Fibroblast of mammary gland (primary cell): ENCODE measurements at regions not wholly inside any gene's neighbourhood (a gene's known extent, or its start where the extent isn't known, plus 50 kb on each side); places are given as distances from the start of the nearest gene placed in this dataset.

Source experiments
- DNase-seq: peaks from one replicate; pipeline ENCODE4 v3.0.0-alpha.2; 2010; ENCODE audit warnings: low read depth
- H3K4me3 ChIP-seq: 2 replicates; pipeline ENCODE4 v1.5.1; 2011; ENCODE audit warnings: low read depth, mild to moderate bottlenecking, low read length, moderate library complexity; ENCODE audit not compliant: control insufficient read depth
- TF ChIP-seq, protein P1 (sequence below): conservative IDR thresholded peaks from 2 replicates; pipeline ENCODE4 v1.5.1; 2011; ENCODE audit warnings: low read depth, low read length, inconsistent platforms; ENCODE audit not compliant: control insufficient read depth, insufficient read depth

GRCh38 chr15:93327364-93327763, 238.4 kb upstream of the RGMA start:
- no peak for DNase-seq
- H3K4me3 ChIP-seq: no peak overlapping the region
- TF ChIP-seq, protein P1, sequence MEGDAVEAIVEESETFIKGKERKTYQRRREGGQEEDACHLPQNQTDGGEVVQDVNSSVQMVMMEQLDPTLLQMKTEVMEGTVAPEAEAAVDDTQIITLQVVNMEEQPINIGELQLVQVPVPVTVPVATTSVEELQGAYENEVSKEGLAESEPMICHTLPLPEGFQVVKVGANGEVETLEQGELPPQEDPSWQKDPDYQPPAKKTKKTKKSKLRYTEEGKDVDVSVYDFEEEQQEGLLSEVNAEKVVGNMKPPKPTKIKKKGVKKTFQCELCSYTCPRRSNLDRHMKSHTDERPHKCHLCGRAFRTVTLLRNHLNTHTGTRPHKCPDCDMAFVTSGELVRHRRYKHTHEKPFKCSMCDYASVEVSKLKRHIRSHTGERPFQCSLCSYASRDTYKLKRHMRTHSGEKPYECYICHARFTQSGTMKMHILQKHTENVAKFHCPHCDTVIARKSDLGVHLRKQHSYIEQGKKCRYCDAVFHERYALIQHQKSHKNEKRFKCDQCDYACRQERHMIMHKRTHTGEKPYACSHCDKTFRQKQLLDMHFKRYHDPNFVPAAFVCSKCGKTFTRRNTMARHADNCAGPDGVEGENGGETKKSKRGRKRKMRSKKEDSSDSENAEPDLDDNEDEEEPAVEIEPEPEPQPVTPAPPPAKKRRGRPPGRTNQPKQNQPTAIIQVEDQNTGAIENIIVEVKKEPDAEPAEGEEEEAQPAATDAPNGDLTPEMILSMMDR: no peak

DNA sequence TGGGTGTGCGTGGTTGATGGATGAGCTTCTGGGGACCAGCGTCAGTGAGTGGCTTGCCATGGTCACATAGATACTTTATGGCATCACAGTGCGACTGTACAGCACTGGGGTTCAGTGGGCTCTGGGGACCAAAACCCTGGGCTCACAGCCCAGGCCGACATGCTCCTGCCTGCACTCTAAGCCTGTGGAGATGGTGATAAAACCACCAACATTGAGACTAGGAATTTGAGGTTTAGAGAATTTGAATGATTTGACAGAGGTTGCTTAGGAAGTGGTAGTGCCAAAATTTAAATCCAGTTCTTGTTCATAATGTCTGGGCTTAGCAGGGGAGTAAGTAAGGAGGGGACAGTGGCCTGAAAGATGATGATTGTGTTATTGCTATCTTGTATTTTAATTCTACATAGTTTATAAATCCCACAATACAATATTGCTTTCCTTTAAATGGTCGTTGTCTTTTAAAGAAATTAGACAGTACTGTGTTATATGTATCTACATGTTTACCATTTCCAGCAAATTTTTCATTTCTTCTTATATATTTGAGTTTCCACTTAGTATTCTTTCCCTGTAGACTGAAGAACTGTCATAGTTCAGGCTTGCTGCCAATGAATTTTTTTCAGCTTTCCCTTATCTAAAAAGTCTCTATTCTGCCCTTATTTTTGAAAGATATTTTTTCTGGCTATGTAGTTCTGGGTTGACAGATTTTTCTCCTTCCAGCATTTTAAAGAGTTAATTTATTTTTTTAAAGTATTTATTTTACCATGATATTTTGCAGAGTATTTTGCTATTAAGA, 235.4 kb upstream of the RGMA start:
- no peak overlapping the region for H3K4me3 ChIP-seq
- no peak for DNase-seq
- TF ChIP-seq, protein P1: no peak

DNA sequence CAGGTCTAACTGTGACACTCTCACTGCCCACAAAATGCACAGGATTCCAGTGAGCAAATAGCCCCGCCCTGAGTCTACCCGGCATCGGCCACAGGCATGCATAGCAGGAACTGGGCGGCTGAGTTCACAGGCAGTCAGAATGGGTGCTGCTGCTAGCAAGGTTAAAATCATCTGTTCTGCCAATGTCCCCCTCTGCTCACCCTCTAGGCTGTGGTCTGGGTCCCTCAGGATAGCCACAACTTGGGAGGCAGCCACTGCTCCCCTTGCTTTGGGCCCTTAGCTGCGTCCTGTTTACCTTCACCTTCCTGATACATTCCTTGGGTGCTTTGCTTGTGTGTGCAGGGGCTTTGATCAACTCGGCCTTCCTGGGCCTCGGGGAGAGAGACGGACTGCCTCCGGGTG, 232.9 kb upstream of the RGMA start:
- H3K4me3 ChIP-seq: no peak overlapping the region
- DNase-seq: no peak
- TF ChIP-seq, protein P1: no peak

DNA sequence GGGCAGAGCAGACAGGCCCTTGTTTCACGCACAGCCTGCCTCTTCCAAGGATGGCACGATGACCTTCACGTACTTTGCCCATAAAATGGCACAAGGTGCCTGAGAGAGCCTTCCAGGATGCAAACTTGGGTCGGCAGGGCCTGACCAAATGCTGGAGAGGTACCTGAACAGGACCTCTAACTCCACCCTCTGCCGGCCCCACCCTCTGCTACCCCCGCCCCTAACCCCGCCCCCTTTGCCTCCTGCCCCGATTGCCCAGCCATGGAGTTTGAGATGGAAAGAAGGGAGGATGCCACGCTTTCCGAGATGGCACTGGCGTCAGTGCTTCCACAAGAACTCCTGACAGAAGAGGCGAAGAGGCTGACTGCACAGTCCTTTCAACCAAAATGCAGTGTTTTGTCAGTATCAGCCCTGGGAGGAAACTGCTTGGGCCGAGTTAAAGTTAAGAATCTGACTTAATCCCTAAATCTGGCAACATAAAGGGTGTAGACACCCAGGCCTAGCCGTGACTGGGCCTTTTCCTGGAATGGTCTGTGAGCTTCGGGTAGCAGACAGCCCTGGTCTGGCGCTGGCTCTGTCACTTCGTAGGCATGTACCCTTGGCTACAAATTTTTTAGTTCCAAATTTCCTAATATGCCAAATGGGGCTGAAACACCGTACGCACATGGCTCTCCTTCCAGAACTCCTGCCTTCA, 230.3 kb upstream of the RGMA start:
- no peak for DNase-seq
- no peak overlapping the region for H3K4me3 ChIP-seq
- TF ChIP-seq, protein P1: no peak

DNA sequence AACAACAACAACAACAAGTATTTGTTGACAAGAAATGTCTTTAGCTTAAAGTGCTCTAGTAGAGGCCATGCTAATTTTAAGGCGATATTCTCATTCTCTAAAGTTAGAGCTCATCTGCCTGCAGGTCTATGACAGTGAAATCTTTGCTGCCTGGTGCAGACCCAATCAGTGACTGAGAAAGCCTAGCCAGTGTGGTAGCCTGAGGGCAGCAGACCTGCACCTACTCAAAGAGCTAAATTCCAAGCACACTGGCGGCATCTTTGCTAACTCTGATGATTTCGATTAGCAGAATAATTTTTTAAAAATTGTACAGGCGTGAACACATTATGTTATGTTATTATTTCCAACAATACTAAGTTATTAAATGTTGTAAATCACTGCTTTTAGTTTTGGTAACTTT, 228.8 kb upstream of the RGMA start:
- no peak for DNase-seq
- H3K4me3 ChIP-seq: no peak overlapping the region
- TF ChIP-seq, protein P1: no peak

- TF ChIP-seq, protein P1: no peak
- no peak for DNase-seq
- H3K4me3 ChIP-seq: no peak overlapping the region
Measured at GRCh38 chr15:93314245-93314644, 225.2 kb upstream of the RGMA start.
